Non-pigmented ciliary epithelial cell (primary cell): ENCODE measurements at regions not wholly inside any gene's neighbourhood (a gene's known extent, or its start where the extent isn't known, plus 50 kb on each side); places are given as distances from the start of the nearest gene placed in this dataset.
"Not testable (repeated sequence)": the region's sequence is repeated elsewhere in the genome, so short reads cannot be mapped to it uniquely, and the experiment has no call there.

Source experiments
- DNase-seq: peaks from one replicate; pipeline ENCODE4 v3.0.0-alpha.2; 2010; ENCODE audit warnings: low read depth

DNA sequence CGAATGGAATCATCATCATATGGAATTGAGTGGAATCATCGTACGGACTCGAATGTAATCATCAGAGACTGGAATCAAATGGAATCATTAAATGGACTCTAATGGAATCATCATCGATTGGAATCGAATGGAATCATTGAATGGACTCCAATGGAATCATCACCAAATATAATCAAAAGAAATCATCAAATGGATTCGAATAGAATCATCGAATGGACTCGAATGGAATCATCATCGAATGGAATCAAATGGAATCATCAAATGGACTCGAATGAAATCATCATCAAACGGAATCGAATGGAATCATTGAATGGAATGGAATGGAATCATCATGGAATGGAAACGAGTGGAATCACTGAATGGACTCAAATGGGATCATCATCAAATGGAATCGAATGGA is 233.5 kb downstream of the SHCBP1 start:
- DNase-seq, result not testable (repeated sequence)

DNA sequence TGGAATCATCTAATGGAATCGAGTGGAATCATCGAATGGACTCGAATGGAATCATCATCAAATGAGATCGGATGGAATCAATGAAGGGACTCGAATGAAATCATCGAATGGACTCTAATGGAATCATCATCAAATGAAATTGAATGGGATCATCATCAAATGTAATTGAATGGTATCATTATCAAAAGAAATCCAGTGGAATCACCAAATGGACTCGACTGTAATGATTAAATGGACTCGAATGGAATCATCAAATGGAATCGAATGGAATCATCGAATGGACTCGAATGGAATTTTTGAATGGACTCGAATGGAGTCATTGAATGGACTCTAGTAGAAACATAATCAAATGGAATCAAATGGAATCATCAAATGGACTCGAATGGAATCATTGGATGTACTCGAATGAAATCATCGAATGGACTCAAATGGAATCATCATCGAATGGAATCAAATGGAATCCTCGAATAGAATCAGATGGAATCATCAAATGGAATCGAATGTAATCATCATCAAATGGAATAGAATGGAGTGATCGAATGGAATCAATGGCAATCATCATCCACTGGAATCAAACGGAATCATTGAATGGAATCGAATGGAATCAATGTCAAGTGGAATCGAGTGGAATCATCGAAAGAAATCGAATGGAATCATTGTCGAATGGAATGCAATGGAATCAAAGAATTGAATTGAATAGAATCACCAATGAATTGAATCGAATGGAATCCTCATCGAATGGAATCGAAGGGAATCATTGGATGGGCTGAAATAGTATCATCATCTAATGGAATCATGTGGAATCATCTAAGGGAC is 234.2 kb downstream of the SHCBP1 start:
- not testable (repeated sequence) for DNase-seq

DNA sequence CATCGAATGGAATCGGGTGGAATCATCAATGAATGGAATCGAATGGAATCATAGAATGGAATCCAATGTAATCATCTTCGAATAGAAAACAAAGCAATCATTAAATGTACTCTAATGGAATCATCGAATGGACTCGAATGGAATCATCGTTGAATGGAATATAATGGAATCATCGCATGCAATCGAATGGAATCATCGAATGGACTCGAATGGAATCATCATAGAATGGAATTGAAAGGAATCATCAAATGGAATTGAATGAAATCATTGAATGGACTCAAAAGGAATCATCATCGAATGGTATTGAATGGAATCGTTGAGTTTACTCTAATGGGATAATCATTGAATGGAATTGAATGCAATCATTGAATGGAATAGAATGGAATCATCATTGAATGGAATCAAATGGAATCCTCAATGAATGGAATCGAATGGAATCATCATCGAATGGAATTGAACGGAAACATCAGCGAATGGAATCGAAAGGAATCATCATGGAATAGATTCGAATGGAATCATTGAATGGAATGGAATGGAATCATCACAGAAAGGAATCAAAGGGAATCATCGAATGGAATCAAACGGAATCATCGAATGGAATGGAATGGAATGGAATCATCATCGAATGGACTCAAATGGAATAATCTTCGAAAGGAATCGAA is 234.9 kb downstream of the SHCBP1 start:
- not testable (repeated sequence) for DNase-seq

DNA sequence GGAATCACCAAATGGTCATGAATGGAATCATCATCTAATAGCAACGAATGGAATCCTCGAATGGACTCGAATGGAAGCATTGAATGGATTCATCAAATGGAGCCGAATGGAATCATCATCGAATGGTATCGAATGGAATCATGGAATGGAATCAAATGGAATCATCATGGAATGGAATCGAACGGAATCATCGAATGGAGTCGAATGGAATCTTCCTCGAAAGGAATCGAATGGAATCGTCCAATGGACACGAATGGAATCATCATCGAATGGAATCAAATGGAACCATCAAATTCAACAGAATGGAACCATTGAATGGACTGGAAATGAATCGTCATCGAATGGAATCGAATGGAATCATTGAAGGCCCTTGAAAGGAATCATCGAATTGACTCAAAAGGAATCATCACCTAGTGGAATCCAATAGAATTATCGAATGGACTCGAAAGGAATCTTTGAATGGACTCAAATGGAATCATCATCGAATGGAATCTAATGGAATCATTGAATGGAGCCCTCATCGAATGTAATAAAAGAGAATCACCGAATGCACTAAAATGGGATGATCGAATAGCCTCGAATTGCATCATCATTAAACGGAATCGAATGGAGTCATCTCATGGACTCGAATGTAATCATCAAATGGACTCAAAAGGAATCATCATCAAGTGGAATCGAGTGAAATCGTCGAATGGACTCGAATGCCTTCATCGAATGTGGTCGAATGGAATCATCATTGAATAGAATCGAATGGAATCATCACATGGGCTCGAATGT is 236.7 kb downstream of the SHCBP1 start:
- not testable (repeated sequence) for DNase-seq

DNA sequence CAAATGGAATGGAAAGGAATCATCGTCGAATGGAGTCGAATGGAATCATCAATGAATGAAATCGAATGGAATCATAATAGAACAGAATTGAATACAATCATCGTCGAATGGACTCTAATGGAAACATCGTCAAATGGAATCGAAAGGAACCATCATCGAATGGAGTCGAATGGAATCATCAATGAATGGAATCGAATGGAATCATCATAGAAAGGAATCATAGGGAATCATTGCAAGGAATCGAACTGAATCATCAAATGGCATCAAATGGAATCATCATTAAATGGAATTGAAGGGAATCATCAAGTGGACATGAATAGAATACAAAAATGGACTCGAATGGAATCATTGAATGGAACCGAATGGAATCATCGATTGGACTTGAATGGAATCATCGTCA is 237.6 kb downstream of the SHCBP1 start:
- DNase-seq, result not testable (repeated sequence)

DNA sequence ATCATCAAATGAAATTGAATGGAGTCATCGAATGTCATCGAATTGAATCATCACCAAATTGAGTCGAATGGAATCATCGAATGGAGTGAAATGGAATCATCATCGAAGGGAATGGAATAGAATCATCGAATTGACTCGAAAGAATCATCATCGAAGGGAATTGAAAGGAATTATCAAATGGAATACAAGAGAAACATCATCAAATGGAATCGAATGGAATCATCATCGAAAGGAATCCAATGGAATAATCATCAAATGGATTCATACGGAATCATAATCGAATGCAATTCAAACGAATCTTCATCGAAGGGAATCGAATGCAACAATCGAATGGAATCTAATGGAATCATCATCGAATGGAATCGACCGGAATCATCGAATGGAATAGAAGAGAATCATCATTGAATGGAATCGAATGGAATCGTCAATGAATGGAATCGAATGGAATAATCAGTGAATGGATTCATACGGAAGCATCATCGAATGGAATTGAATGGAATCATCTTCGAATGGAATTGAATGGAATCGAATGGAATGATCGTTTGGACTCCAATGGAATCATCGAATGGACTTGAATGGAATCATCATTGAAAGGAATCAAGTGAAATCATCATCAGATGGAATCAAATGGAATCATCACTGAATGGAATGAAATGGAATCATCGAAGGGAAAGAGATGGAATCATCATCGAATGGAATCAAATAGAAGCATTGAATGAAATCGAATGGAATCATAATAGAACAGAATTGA is 238.2 kb downstream of the SHCBP1 start:
- DNase-seq, result not testable (repeated sequence)

DNA sequence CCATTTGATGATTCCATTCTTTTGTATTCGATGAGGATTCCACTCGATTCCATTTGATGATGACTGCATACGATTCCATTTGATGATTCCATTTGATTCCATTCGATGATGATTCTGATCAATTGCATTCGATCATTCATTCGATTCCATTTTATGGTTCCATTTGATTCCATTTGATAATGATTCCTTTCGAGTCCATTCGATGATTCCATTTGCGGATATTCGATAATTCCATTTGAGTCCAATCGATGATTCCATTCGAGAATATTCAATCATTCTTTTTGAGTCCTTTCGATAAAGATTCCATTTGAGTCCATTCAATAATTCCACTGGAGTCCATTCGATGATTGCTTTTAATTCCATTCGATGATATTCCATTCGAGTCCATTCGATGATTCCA is 239.1 kb downstream of the SHCBP1 start:
- not testable (repeated sequence) for DNase-seq

DNA sequence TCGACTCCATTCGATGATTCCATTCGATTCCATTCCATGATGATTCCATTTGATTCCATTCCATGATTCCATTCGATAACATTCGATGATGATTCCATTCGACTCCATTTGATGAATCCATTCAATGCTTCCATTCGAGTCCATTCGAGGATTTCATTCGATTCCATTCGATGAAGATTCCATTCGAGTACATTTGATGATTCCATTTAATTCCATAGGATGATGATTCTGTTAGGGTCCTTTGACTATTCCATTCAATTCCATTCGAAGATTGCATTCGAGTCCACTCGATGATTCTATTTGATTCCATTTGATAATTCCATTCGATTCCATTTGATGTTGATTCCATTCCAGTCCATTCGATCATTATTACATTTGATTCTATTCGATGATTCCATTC is 239.8 kb downstream of the SHCBP1 start:
- not testable (repeated sequence) for DNase-seq
